ENCODE measurements at regions not wholly inside any gene's neighbourhood (a gene's known extent, or its start where the extent isn't known, plus 50 kb on each side); places are given as distances from the start of the nearest gene placed in this dataset.
"Not testable (repeated sequence)": the region's sequence is repeated elsewhere in the genome, so short reads cannot be mapped to it uniquely, and the experiment has no call there.

DNA sequence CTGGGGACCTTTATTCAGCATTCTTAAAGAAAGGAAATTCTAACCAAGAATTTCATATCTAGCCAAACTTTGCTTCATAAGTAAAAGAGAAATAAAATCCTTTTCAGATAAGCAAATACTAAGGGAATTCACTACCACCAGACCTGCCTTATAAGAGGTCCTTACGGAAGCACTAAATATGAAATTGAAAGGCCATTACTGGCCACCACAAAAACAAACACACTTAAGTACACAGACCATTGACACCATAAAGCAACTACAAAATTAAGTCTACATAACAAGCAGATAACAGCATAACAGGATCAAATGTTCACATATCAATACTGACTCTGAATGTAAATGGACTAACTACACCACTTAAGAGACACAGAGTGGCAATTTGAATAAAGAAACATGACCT is 361.4 kb upstream of the POU5F2 start:
- DNase-seq = no peak

- DNase-seq = not testable (repeated sequence)
Observed at GRCh38 chr5:94097384-94097783, 356.0 kb upstream of the POU5F2 start.

GRCh38 chr5:94094793-94095441 is 353.5 kb upstream of the POU5F2 start:
- DNase-seq = no peak

DNA sequence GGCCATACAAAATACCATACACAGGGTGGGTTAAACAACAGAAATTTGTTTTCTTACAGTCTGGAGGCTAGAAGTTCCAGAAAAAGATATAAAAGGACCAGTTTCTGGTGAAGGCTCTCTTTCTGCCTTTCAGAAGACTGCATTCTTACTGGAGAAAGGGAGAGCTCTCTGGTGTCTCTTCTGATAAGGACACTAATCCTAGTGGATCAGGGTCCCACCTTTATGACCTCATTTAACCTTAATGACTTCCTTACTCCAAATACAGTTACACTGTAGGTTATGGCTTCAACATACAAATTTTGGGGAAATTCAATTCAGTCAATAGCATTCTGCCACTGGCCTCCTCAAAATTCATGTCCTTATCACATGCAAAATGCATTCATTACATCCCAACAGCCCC is 351.9 kb upstream of the POU5F2 start:
- no peak for DNase-seq

DNA sequence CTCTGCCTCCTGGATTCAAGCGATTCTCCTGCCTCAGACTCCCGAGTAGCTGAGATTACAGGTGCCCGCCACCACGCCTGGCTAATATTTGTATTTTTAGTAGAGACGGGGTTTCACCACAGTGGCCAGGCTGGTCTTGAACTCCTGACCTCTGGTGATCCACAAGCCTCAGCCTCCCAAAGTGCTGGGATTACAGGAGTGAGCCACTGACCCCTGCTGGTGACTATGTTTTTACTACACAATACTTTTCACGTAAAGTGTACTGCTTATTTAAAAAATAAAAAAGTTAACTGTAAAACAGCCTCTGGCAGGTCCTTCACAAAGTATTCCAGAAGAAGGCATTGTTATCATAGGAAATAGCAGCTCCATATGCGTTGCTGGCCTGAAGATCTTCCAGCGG is 345.2 kb upstream of the POU5F2 start:
- not testable (repeated sequence) for DNase-seq

DNA sequence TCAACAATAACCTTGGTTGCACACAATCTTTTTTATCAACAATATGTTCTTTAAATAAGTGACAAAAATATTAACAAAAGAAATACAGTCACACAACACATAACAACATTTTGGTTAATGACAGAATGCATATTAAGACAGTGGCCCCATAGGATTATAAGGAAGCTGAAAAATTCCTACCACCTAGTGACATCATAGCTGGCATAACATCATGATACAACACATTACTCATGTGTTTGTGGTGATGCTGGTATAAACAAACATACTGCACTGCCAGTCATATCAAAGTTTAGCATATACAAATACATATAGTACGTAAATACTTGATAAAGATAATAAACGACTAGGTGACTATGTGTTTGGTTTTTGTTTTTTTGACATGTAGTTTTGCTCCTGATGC is 344.8 kb upstream of the POU5F2 start:
- DNase-seq = no peak

DNA sequence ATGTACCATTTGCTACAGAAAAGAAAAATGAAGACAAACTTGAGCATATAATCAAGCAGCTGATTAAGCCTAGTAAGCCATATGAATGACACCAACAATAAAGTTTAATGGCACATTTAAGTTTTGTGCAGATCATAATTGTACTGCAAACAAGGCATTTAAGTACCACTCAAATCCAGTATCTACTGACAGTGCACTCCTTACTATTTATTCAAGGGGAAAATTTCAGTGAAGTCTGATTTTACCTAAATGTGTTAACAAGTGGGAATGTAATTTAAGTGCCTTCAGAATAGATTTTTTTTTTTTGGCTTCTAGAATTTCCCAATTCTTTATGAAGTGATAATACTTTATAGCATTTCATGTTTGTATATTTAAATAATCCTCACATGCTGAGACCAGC is 341.0 kb upstream of the POU5F2 start:
- no peak for DNase-seq

- no peak for DNase-seq
Observed at GRCh38 chr5:94081088-94081487, 339.7 kb upstream of the POU5F2 start.

DNA sequence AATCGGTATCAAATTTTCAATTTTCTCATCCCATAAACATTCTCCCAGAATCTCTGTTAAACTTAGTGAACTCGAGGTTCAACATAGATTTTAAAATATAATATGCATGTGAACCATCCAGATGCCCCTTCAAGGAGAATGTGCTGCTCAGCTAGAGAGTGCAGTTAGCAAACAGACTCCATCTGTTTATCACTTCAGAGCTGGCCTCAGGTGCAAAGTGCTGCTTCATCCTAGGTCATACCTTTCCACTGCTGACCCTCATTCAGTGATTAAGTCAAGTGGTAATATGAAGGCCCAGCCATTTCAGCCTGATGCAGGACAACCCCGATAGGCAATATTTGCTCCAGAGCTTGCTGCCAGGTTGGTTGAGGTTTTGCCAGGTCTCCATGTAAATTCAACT is 339.0 kb upstream of the POU5F2 start:
- DNase-seq = no peak

DNA sequence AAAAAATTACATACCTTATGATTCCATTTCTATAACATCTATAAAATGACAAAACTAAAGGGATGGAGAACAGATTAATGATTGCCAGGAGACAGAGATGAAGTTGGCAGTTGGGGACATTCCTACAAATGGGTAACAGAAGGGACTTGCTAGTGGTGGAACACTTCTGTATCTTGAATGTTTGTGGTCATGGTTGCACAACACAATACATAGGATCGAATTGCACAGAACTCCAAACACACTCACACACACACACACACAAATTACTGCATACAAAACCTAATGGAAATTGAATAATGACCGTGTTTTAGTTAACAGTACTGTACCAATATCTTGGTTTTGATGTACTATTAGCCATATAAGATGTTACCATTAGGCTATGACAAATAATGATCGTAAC is 330.7 kb upstream of the POU5F2 start:
- no peak for DNase-seq

- DNase-seq = no peak
Observed at GRCh38 chr5:94066437-94067207, 325.2 kb upstream of the POU5F2 start.

GRCh38 chr5:94064025-94064424 is 322.6 kb upstream of the POU5F2 start:
- no peak for DNase-seq

- DNase-seq = no peak
Observed at GRCh38 chr5:94057655-94058054, 316.3 kb upstream of the POU5F2 start.

DNA sequence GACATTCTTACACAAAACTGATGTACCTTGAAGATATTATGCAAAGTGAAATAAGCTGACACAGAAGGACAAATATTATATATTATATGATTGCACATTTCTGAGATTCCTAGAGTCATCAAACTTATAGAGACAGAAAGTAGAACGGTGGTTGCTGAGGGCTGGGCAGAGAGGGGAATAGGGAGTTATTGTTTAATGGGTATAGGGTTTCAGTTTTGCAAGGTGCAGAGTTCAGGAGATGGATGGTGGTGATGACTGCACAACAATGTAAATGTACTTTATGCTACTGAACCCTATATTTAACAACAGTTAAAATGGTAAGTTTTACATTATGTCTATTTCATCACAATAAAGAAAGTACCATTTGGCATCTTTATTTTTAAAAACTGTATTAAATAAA is 315.8 kb upstream of the POU5F2 start:
- DNase-seq = no peak

DNA sequence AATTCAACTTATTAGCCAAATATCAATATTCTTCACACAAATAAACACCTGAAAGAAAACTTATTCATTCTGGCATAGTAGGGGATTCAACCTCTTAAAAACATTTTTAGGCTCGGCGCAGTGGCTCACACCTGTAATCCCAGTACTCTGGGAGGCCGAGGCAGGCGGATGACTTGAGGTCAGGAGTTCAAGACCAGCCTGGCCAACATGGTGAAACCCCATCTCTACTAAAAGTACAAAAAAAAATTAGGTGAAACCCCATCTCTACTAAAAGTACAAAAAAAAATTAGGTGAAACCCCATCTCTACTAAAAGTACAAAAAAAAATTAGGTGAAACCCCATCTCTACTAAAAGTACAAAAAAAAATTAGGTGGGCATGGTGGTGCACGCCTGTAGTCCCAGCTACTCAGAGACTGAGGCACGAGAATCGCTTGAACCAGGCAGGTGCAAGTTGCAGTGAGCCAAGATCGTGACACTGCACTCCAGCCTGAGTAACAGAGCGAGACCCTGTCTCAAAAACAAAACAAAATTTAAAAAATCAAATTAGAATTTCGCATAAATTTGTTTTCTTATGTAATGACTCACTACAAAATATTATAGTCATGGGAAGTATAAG is 308.0 kb upstream of the POU5F2 start:
- DNase-seq = not testable (repeated sequence)

GRCh38 chr5:94045839-94046782 is 304.7 kb upstream of the POU5F2 start:
- DNase-seq = no peak

DNA sequence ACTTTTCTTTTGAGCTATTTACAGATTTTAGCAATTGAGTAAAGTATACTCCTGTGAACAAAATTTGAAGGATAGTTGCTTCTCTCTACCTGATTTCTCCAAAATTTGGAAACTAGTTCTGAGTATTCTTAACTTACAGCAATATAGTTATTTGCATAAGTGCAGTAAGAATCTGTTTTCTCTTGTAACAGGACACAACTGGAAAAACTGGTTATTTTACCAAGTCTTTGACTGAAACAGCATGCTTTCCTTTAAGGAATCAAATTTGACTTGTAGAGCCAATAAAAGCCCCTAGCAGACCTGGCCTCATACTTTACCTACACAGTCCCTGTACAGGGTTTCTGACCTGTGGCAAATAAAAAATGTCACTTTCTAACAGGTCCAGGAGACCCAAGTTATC is 301.9 kb upstream of the POU5F2 start:
- no peak for DNase-seq

- no peak for DNase-seq
Observed at GRCh38 chr5:94040591-94041148, 299.3 kb upstream of the POU5F2 start.

- no peak for DNase-seq
Observed at GRCh38 chr5:94039101-94039500, 297.7 kb upstream of the POU5F2 start.

GRCh38 chr5:94031631-94032030 is 290.2 kb upstream of the POU5F2 start:
- no peak for DNase-seq

- no peak for DNase-seq
Observed at GRCh38 chr5:94028001-94028400, 286.6 kb upstream of the POU5F2 start.

GRCh38 chr5:94027145-94027544 is 285.7 kb upstream of the POU5F2 start:
- DNase-seq = no peak
